ENCODE measurements at regions not wholly inside any gene's neighbourhood (a gene's known extent, or its start where the extent isn't known, plus 50 kb on each side); places are given as distances from the start of the nearest gene placed in this dataset.

- TF ChIP-seq POLR2A (IDR thresholded peaks at IDR 0.05) (no peak), CTCF (IDR thresholded peaks at IDR 0.05) (no peak)
Measured at GRCh38 chr20:12306107-12306506, 388.4 kb downstream of the BTBD3 start.
